IMR-90 (cell line): ENCODE measurements at regions not wholly inside any gene's neighbourhood (a gene's known extent, or its start where the extent isn't known, plus 50 kb on each side); places are given as distances from the start of the nearest gene placed in this dataset.

ENCODE experiments used
- ATAC-seq: fragments of 200-7000 bp; cut with Tn5 transposase; 2 replicates; pipeline ENCODE4 v1.9.1; 2020; ENCODE audit warnings: low read depth, mild to moderate bottlenecking, moderate library complexity
- BruUV-seq: library from RNA; stranded (reverse); fragments of 400-500 nt; replicated peaks from 2 replicates; lab custom pipeline; 2021; lab: Mats Ljungman, UMichigan
- CTCF ChIA-PET: fragments of 300-600 bp; formaldehyde crosslinking; extraction: SDS; loops from one replicate; lab custom pipeline; 2021; ENCODE audit warnings: antibody characterized with exemption; lab: Yijun Ruan, JAX
- POLR2A ChIA-PET: fragments of 300-600 bp; sonication (Branson Sonifier 250); formaldehyde crosslinking; loops from one replicate; lab custom pipeline; 2022; ENCODE audit warnings: antibody characterized with exemption; ENCODE audit not compliant: unreplicated experiment; lab: Charles Lee
- DNase-seq: peaks from one replicate; pipeline ENCODE4 v3.0.0; 2013
- H2AFZ ChIP-seq: replicated peaks from 2 replicates; pipeline ENCODE3; 2013; ENCODE audit warnings: low read length, mild to moderate bottlenecking; ENCODE audit not compliant: poor library complexity
- H2AK5ac ChIP-seq: 2 replicates; pipeline ENCODE4 v1.6.1; 2013; ENCODE audit warnings: low read depth, low read length, inconsistent platforms
- H2AK9ac ChIP-seq: replicated peaks from 2 replicates; pipeline ENCODE3; 2013; ENCODE audit warnings: mild to moderate bottlenecking, low read depth, low read length, moderate library complexity; ENCODE audit not compliant: poor library complexity
- H2BK120ac ChIP-seq: 2 replicates; pipeline ENCODE4 v1.6.1; 2013; ENCODE audit warnings: low read depth, low read length, inconsistent platforms
- H2BK15ac ChIP-seq: 3 replicates; pipeline ENCODE4 v1.6.1; 2013; ENCODE audit warnings: low read depth, low read length, inconsistent platforms
- H2BK20ac ChIP-seq: 2 replicates; pipeline ENCODE4 v1.6.1; 2013; ENCODE audit warnings: low read depth, mild to moderate bottlenecking, inconsistent platforms, low read length, moderate library complexity
- H2BK5ac ChIP-seq: 2 replicates; pipeline ENCODE4 v1.6.1; 2013; ENCODE audit warnings: mild to moderate bottlenecking, low read depth, low read length, inconsistent platforms; ENCODE audit not compliant: poor library complexity, severe bottlenecking
- H3K14ac ChIP-seq: replicated peaks from 2 replicates; pipeline ENCODE4 v1.6.1; 2013; ENCODE audit warnings: low read depth, low read length, inconsistent platforms
- H3K18ac ChIP-seq: 2 replicates; pipeline ENCODE4 v1.6.1; 2013; ENCODE audit warnings: low read depth, low read length, control low read depth
- H3K23ac ChIP-seq: 2 replicates; pipeline ENCODE4 v1.6.1; 2013; ENCODE audit warnings: low read depth, low read length, inconsistent platforms
- H3K27ac ChIP-seq: 2 replicates; pipeline ENCODE4 v1.5.1; 2013; ENCODE audit warnings: mild to moderate bottlenecking, control low read depth, low read length; ENCODE audit not compliant: insufficient read depth
- H3K27me3 ChIP-seq: 2 replicates; pipeline ENCODE4 v1.6.1; 2013; ENCODE audit warnings: low read length; ENCODE audit not compliant: control insufficient read depth, insufficient read depth
- H3K36me3 ChIP-seq: 2 replicates; pipeline ENCODE4 v1.6.1; 2013; ENCODE audit warnings: low read length, mixed read lengths; ENCODE audit not compliant: control insufficient read depth, insufficient read depth
- H3K4ac ChIP-seq: 2 replicates; pipeline ENCODE4 v1.6.1; 2013; ENCODE audit warnings: low read depth, low read length, inconsistent platforms
- H3K4me1 ChIP-seq: 2 replicates; pipeline ENCODE4 v1.6.1; 2013; ENCODE audit warnings: low read length, mixed read lengths; ENCODE audit not compliant: control insufficient read depth, insufficient read depth
- H3K4me2 ChIP-seq: 2 replicates; pipeline ENCODE4 v1.6.1; 2013; ENCODE audit warnings: low read depth, mild to moderate bottlenecking, control low read depth, low read length, moderate library complexity
- H3K4me3 ChIP-seq: 2 replicates; pipeline ENCODE4 v1.5.1; 2013; ENCODE audit warnings: low read depth, mild to moderate bottlenecking, control low read depth, low read length, moderate library complexity; ENCODE audit not compliant: insufficient read depth
- H3K56ac ChIP-seq: 2 replicates; pipeline ENCODE4 v1.6.1; 2013; ENCODE audit warnings: low read length, inconsistent platforms; ENCODE audit not compliant: insufficient read depth; ENCODE audit errors: extremely low read depth
- H3K79me1 ChIP-seq, 2 experiments: 2 replicates each; pipeline ENCODE4 v1.6.1; 2013; ENCODE audit warnings: low read length in 2 of 2, inconsistent platforms in 1 of 2, low read depth in 1 of 2
- H3K9ac ChIP-seq: 2 replicates; pipeline ENCODE4 v1.6.1; 2013; ENCODE audit warnings: low read depth, low read length, control low read depth
- H3K9me1 ChIP-seq: 2 replicates; pipeline ENCODE4 v1.6.1; 2013; ENCODE audit warnings: low read length, inconsistent platforms; ENCODE audit not compliant: insufficient read depth
- H3K9me3 ChIP-seq: 2 replicates; pipeline ENCODE4 v1.6.1; 2013; ENCODE audit warnings: low read length; ENCODE audit not compliant: control insufficient read depth, insufficient read depth
- H4K20me1 ChIP-seq: 2 replicates; pipeline ENCODE4 v1.6.1; 2013; ENCODE audit warnings: low read length, inconsistent platforms; ENCODE audit not compliant: insufficient read depth
- H4K5ac ChIP-seq: 2 replicates; pipeline ENCODE4 v1.6.1; 2013; ENCODE audit warnings: mild to moderate bottlenecking, low read depth, low read length, control low read depth
- H4K8ac ChIP-seq, 2 experiments: 2 replicates each; pipeline ENCODE4 v1.6.1; 2013; ENCODE audit warnings: low read depth in 2 of 2, low read length in 2 of 2, control low read depth in 1 of 2, inconsistent platforms in 1 of 2
- H4K91ac ChIP-seq: 2 replicates; pipeline ENCODE4 v1.6.1; 2013; ENCODE audit warnings: low read depth, low read length, inconsistent platforms; ENCODE audit not compliant: insufficient read depth
- CHD1 ChIP-seq: IDR thresholded peaks from 2 replicates; pipeline ENCODE4 v1.6.1; 2012; ENCODE audit warnings: low read depth, low read length, improper control_type of control experiment
- FOS ChIP-seq: fragments of 150-350 bp; IDR thresholded peaks from 2 replicates; pipeline ENCODE4 v1.6.1; 2016; ENCODE audit warnings: low read depth, low read length
- MAFK ChIP-seq: IDR thresholded peaks from 2 replicates; pipeline ENCODE4 v1.6.1; 2012; ENCODE audit warnings: low read depth, low read length, improper control_type of control experiment
- POLR2A ChIP-seq: IDR thresholded peaks from 2 replicates; pipeline ENCODE4 v1.6.1; 2012; ENCODE audit warnings: mild to moderate bottlenecking, low read depth, low read length
- RAD21 ChIP-seq: IDR thresholded peaks from 2 replicates; pipeline ENCODE4 v1.6.1; 2012; ENCODE audit warnings: low read length, improper control_type of control experiment
- RFX5 ChIP-seq: IDR thresholded peaks from 2 replicates; pipeline ENCODE4 v1.8.0; 2012; ENCODE audit warnings: low read depth, mild to moderate bottlenecking, low read length, moderate library complexity
- SMC3 ChIP-seq: fragments of 150-350 bp; IDR thresholded peaks from 2 replicates; pipeline ENCODE4 v1.6.1; 2016; ENCODE audit warnings: low read depth, mild to moderate bottlenecking, antibody characterized with exemption, low read length, moderate library complexity
- USF2 ChIP-seq: fragments of 150-350 bp; IDR thresholded peaks from 2 replicates; pipeline ENCODE4 v1.6.1; 2017; ENCODE audit warnings: mild to moderate bottlenecking, antibody characterized with exemption, low read length, low read depth
- WGBS, 2 experiments: methylation state at CpG; one replicate each; pipeline versions ENCODE4 v1.1.5 to v1.1.7; 2013; ENCODE audit warnings: missing lambda C conversion rate in 2 of 2; ENCODE audit not compliant: insufficient read length in 1 of 2; ENCODE audit errors: extremely low coverage in 2 of 2; 5-methylcytosine and 5-hydroxymethylcytosine counted together
- dilution Hi-C: fragments of 300-500 bp; cut with HindIII; formaldehyde crosslinking; loops from one replicate; pipeline ENCODE4 v1.14.3; 2018; ENCODE audit warnings: low sequenced_read_pairs; ENCODE audit not compliant: unreplicated experiment
- in situ Hi-C: fragments of 300-500 bp; cut with MboI; formaldehyde crosslinking; loops from 3 replicates; pipeline ENCODE4 v1.14.3; 2019; ENCODE audit warnings: low sequenced_read_pairs, inconsistent platforms, mixed read lengths
- intact Hi-C: fragments of 100-400 bp; cut with micrococcal nuclease; formaldehyde crosslinking; loops from 2 replicates; pipeline ENCODE4 v1.10.0; 2022

GRCh38 chr16:31703526-31704128 lies 170.0 kb upstream of the ZNF267 start:
- DNase-seq (no peak), ATAC-seq (no peak)
- H3K18ac ChIP-seq = no peak overlapping the region
- BruUV-seq = no TSS peak
- no peaks in the 10 kb centered on the region; the same call in 1 of the 2 replicates for H3K27me3 ChIP-seq
- peaks cover 39% of the 10 kb centered on the region for H3K36me3 ChIP-seq
- no peaks in the 10 kb centered on the region for H3K9me1 ChIP-seq
- no CpG with 5 or more reads among the region's 5 CpGs for WGBS, 2 experiments
- no peak overlapping the region for H2BK15ac ChIP-seq
- no peak overlapping the region for H4K8ac ChIP-seq
- no peak overlapping the region for H3K4me3 ChIP-seq
- TF ChIP-seq RFX5 (no peak), USF2 (no peak), MAFK (no peak), RAD21 (no peak), SMC3 (no peak), POLR2A (no peak), CHD1 (no peak), FOS (no peak)
- no peak overlapping the region for H2BK5ac ChIP-seq
- intact Hi-C loops (no loop called here), dilution Hi-C loops (no loop called here), in situ Hi-C loops (loop anchor here (10.0 to 25.0 kb wide), 4 partner anchors 61 to 716 kb away; partner anchors contain the start of genes HSD3B7 and RUSF1)
- no peak overlapping the region for H4K91ac ChIP-seq
- H3K4me2 ChIP-seq = no peak overlapping the region
- H3K23ac ChIP-seq = no peak overlapping the region
- no peak overlapping the region for H2BK120ac ChIP-seq
- no peak overlapping the region for H3K4ac ChIP-seq
- H2AK5ac ChIP-seq = no peak overlapping the region
- no peak overlapping the region for H3K9ac ChIP-seq
- ChIA-PET POLR2A (no interaction called here), CTCF (no interaction called here)
- H2AFZ ChIP-seq = no peak overlapping the region
- H4K20me1 ChIP-seq = no peaks in the 10 kb centered on the region
- H2BK20ac ChIP-seq = no peak overlapping the region
- H3K4me1 ChIP-seq = no peaks in the 10 kb centered on the region
- H3K9me3 ChIP-seq = no peaks in the 10 kb centered on the region
- no peak overlapping the region for H3K27ac ChIP-seq
- H4K5ac ChIP-seq = no peak overlapping the region
- H3K79me1 ChIP-seq = peaks cover 3 to 10% of the 10 kb centered on the region in 2 experiments; a peak in 3 of 4 replicates
- H2AK9ac ChIP-seq = no peak overlapping the region
- no peak overlapping the region for H3K14ac ChIP-seq
- H3K56ac ChIP-seq = no peak overlapping the region
